Stimulated activated naive B cell treated with anti-CD40 and anti-IgM and Interleukin-4, amounts not matched to agents 10 μg/mL and 1 μg/mL and 100 μg/mL, for 72 hours (primary cell): ENCODE measurements at regions not wholly inside any gene's neighbourhood (a gene's known extent, or its start where the extent isn't known, plus 50 kb on each side); places are given as distances from the start of the nearest gene placed in this dataset.

Source experiments
- ATAC-seq, 2 donors: fragments of 150-1000 bp; cut with Tn5 transposase; replicated peaks; 2 replicates each; pipeline ENCODE4 v1.10.0; 2021; ENCODE audit warnings: moderate library complexity in 1 of 2
- DNase-seq: peaks from one replicate; pipeline ENCODE4 v3.0.0; 2021
- H3K27ac Mint-ChIP-seq: one replicate; pipeline ENCODE4 v1.8.0; 2022; ENCODE audit warnings: mild to moderate bottlenecking, mixed read lengths
- H3K27me3 Mint-ChIP-seq, 2 donors: one replicate each; pipeline ENCODE4 v1.8.0; 2022; ENCODE audit warnings: mixed read lengths in 2 of 2
- H3K36me3 Mint-ChIP-seq, 2 donors: one replicate each; pipeline ENCODE4 v1.8.0; 2022; ENCODE audit warnings: mixed read lengths in 2 of 2, mild to moderate bottlenecking in 1 of 2
- H3K4me1 Mint-ChIP-seq, 2 donors: one replicate each; pipeline ENCODE4 v1.8.0; 2022; ENCODE audit warnings: mixed read lengths in 2 of 2, mild to moderate bottlenecking in 1 of 2
- H3K4me3 Mint-ChIP-seq, 2 donors: one replicate each; pipeline ENCODE4 v1.8.0; 2022; ENCODE audit warnings: mild to moderate bottlenecking in 2 of 2, mixed read lengths in 2 of 2, moderate library complexity in 1 of 2
- H3K9me3 Mint-ChIP-seq, 2 donors: one replicate each; pipeline ENCODE4 v1.8.0; 2022; ENCODE audit warnings: mixed read lengths in 2 of 2, mild to moderate bottlenecking in 1 of 2

DNA sequence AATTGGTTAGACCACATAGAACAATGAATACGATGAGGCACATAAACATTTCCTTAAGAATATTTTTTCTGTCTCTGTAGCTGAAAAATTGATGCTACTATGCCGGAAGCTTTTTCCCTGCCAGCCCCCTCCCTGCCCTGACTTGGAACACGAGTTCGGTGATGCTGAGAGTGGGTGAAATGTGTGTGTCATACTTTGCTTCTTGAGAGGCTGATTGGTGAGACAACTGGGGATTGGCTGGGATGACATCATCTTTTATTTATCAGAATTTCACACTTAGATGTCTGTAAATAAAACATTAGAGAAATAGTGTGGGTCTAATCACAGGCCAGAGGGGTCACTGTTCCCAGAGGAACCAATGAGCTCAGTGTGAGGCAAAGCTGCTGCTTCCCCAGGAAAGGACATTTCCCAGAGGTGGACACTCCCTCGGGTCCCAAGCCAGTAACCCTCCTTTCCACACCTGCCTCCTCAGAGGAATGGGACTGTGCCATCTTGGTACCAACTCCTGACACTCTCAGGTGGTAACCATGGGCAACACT lies 195.4 kb upstream of the C1orf174 start:
- Mint-ChIP-seq H3K4me3 (no peak overlapping the region), H3K4me1 (no peaks in the 10 kb centered on the region), H3K27me3 (peaks cover 0 to 4% of the 10 kb centered on the region in 2 donors), H3K36me3 (peaks cover 5 to 16% of the 10 kb centered on the region in 2 donors), H3K27ac (no peak overlapping the region), H3K9me3 (peaks cover 18 to 24% of the 10 kb centered on the region in 2 donors)
- DNase-seq (no peak), ATAC-seq (no peak)

DNA sequence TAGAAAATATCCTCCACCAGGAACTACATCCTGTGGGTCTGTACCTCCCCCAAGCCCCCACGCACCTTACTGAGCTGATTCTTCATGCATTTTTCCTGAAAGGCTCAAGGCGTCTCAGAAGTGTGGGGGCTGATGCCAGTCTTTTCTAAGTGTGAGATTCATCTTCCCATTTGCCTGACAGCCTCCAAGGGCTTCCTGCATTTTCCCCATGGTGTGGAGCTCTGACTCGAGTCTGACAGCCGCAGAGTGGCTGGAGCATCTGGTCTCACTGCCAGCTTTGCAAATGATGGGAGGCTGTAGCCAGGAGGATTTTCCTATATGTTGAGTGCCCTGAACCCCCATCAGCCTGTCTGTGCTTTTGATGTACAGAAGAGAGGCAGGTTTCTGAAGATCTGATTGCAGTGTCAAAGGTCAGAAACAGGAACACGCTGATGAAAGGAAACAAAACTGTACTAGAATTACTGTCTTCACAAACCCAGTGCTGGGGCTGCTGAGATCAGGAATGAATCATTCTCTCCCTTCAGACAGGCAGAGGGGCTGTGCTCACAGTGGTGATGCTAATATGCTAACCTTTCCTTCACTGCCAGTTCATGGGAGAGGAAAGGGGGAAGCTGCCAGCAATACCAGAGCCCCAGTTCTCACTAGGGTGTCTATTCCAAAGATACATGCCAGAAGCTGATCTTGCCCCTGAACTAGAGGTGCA lies 201.5 kb upstream of the C1orf174 start:
- DNase-seq: no peak
- no peak overlapping the region for H3K27ac Mint-ChIP-seq
- peaks cover 0 to 4% of the 10 kb centered on the region in 2 donors for H3K36me3 Mint-ChIP-seq
- peaks cover 12 to 13% of the 10 kb centered on the region in 2 donors for H3K27me3 Mint-ChIP-seq
- peak in 1 of 2 donors; percentile 20 for ATAC-seq
- no peaks in the 10 kb centered on the region for H3K4me1 Mint-ChIP-seq
- peaks cover 4% of the 10 kb centered on the region in 2 donors for H3K9me3 Mint-ChIP-seq
- no peak overlapping the region for H3K4me3 Mint-ChIP-seq

- Mint-ChIP-seq H3K27me3 (peaks cover 16 to 27% of the 10 kb centered on the region in 2 donors), H3K9me3 (no peaks in the 10 kb centered on the region), H3K36me3 (no peaks in the 10 kb centered on the region), H3K27ac (no peak overlapping the region), H3K4me1 (no peaks in the 10 kb centered on the region), H3K4me3 (no peak overlapping the region)
- ATAC-seq (no peak), DNase-seq (no peak)
These were observed 205.3 kb upstream of the C1orf174 start for GRCh38 chr1:4105300-4105880.

GRCh38 chr1:4106731-4107130 lies 206.7 kb upstream of the C1orf174 start:
- Mint-ChIP-seq H3K27ac (no peak overlapping the region), H3K4me3 (no peak overlapping the region)
- no peak for DNase-seq

DNA sequence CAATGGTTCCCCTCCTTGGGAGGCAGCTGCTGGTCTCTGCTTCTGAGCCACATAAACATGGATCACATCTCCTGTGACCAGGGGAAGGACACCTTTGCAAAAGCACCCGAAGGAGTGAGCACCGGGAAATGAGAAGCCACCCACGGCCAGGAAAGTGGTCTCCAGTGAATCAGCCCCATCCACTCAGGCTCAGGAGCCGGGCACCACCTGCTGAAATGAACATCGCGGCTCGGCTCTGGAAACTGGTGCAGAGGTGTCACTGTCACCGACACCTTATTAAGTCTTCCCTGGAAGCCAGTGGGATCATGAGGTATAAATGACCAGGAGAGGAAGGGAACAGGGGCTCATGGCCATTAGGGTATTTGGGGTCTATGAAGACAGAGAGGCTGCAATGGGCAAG lies 207.2 kb upstream of the C1orf174 start:
- ATAC-seq (no peak), DNase-seq (no peak)
- no peaks in the 10 kb centered on the region for H3K4me1 Mint-ChIP-seq
- H3K9me3 Mint-ChIP-seq: no peaks in the 10 kb centered on the region
- peak overlapping the region; percentile 42 for H3K27ac Mint-ChIP-seq
- peaks cover 9 to 16% of the 10 kb centered on the region in 2 donors for H3K27me3 Mint-ChIP-seq
- no peaks in the 10 kb centered on the region for H3K36me3 Mint-ChIP-seq
- no peak overlapping the region for H3K4me3 Mint-ChIP-seq

More at GRCh38 chr1:4106731-4107130, 206.7 kb upstream of the C1orf174 start:
- Mint-ChIP-seq H3K27me3 (peaks cover 11 to 16% of the 10 kb centered on the region in 2 donors), H3K4me1 (no peaks in the 10 kb centered on the region), H3K36me3 (no peaks in the 10 kb centered on the region), H3K9me3 (no peaks in the 10 kb centered on the region)
- ATAC-seq: no peak

GRCh38 chr1:4108331-4108730 lies 208.3 kb upstream of the C1orf174 start:
- peaks cover 7 to 16% of the 10 kb centered on the region in 2 donors for H3K27me3 Mint-ChIP-seq
- H3K9me3 Mint-ChIP-seq: peaks cover 0 to 4% of the 10 kb centered on the region in 2 donors
- no peaks in the 10 kb centered on the region for H3K4me1 Mint-ChIP-seq
- no peaks in the 10 kb centered on the region for H3K36me3 Mint-ChIP-seq
- H3K4me3 Mint-ChIP-seq: no peak overlapping the region
- H3K27ac Mint-ChIP-seq: no peak overlapping the region
- DNase-seq (no peak), ATAC-seq (no peak)

- H3K4me1 Mint-ChIP-seq: no peaks in the 10 kb centered on the region
- peaks cover 2 to 7% of the 10 kb centered on the region in 2 donors for H3K9me3 Mint-ChIP-seq
- ATAC-seq (no peak), DNase-seq (no peak)
- peaks cover 7 to 16% of the 10 kb centered on the region in 2 donors for H3K27me3 Mint-ChIP-seq
- no peak overlapping the region for H3K27ac Mint-ChIP-seq
- H3K36me3 Mint-ChIP-seq: peaks cover 0 to 2% of the 10 kb centered on the region in 2 donors
- no peak overlapping the region for H3K4me3 Mint-ChIP-seq
These were observed 208.9 kb upstream of the C1orf174 start for GRCh38 chr1:4108758-4109627.

DNA sequence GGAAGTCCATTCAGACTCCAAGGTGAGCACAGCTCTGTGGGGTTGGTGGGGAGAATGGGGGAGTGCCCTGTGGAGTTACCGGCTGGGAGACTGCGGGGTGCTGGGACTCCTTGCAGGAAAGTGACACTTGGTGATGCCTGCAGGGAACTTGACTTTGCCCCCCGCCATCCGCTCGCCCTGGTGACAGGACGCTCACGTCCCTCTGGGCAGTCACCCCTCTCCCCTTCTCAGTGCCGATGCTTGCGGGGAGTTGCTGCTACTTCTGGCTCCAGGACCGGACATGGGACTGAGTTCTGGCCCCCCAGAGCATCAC lies 209.5 kb upstream of the C1orf174 start:
- ATAC-seq (no peak), DNase-seq (no peak)
- H3K9me3 Mint-ChIP-seq: peaks cover 6 to 10% of the 10 kb centered on the region in 2 donors
- H3K27ac Mint-ChIP-seq: no peak overlapping the region
- no peaks in the 10 kb centered on the region for H3K4me1 Mint-ChIP-seq
- no peak overlapping the region for H3K4me3 Mint-ChIP-seq
- H3K27me3 Mint-ChIP-seq: peaks cover 5 to 16% of the 10 kb centered on the region in 2 donors
- peaks cover 0 to 2% of the 10 kb centered on the region in 2 donors for H3K36me3 Mint-ChIP-seq

GRCh38 chr1:4110888-4111287 lies 210.8 kb upstream of the C1orf174 start:
- Mint-ChIP-seq H3K27ac (no peak overlapping the region), H3K36me3 (peaks cover 0 to 2% of the 10 kb centered on the region in 2 donors), H3K4me3 (no peak overlapping the region), H3K4me1 (no peaks in the 10 kb centered on the region), H3K27me3 (peaks cover 4 to 16% of the 10 kb centered on the region in 2 donors), H3K9me3 (peaks cover 6 to 10% of the 10 kb centered on the region in 2 donors)
- ATAC-seq (no peak), DNase-seq (no peak)

DNA sequence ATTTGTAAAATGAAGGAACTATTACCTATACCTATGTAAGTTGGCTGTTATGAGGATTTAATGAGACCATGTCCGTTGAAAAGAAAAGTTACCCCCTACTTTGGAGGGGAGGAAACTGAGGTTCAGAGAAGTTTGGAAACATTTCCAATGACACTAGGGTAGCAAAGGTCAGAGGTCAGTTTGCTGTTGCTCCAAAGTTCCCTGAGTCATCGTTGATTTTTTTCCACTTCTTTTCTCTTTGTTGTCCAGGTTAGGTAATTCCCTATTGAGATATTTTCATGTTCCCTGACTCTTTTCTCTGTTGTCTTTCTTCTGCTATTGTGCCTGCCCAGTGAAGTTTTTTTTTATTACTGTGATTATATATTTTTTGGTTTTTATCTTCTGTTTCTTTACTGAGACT lies 213.8 kb upstream of the C1orf174 start:
- peaks cover 0 to 2% of the 10 kb centered on the region in 2 donors for H3K36me3 Mint-ChIP-seq
- peaks cover 0 to 2% of the 10 kb centered on the region in 2 donors for H3K4me1 Mint-ChIP-seq
- H3K27me3 Mint-ChIP-seq: peaks cover 7 to 9% of the 10 kb centered on the region in 2 donors
- DNase-seq (no peak), ATAC-seq (no peak)
- no peak overlapping the region for H3K27ac Mint-ChIP-seq
- peaks cover 6 to 10% of the 10 kb centered on the region in 2 donors for H3K9me3 Mint-ChIP-seq
- no peak overlapping the region for H3K4me3 Mint-ChIP-seq

- ATAC-seq (no peak), DNase-seq (no peak)
- H3K9me3 Mint-ChIP-seq: peaks cover 6 to 10% of the 10 kb centered on the region in 2 donors
- H3K4me3 Mint-ChIP-seq: no peak overlapping the region
- peaks cover 4 to 9% of the 10 kb centered on the region in 2 donors for H3K4me1 Mint-ChIP-seq
- peaks cover 0 to 2% of the 10 kb centered on the region in 2 donors for H3K36me3 Mint-ChIP-seq
- H3K27ac Mint-ChIP-seq: no peak overlapping the region
- peaks cover 0 to 9% of the 10 kb centered on the region in 2 donors for H3K27me3 Mint-ChIP-seq
These were observed 215.3 kb upstream of the C1orf174 start for GRCh38 chr1:4115191-4115900.

- no peak overlapping the region for H3K4me3 Mint-ChIP-seq
- peaks cover 6 to 10% of the 10 kb centered on the region in 2 donors for H3K9me3 Mint-ChIP-seq
- peaks cover 4 to 9% of the 10 kb centered on the region in 2 donors for H3K4me1 Mint-ChIP-seq
- DNase-seq: no peak
- ATAC-seq: no peak
- H3K36me3 Mint-ChIP-seq: peaks cover 0 to 2% of the 10 kb centered on the region in 2 donors
- H3K27me3 Mint-ChIP-seq: peaks cover 0 to 14% of the 10 kb centered on the region in 2 donors
- H3K27ac Mint-ChIP-seq: no peak overlapping the region
These were observed 217.1 kb upstream of the C1orf174 start for GRCh38 chr1:4117196-4117595.

- no peak for DNase-seq
- Mint-ChIP-seq H3K4me1 (peaks cover 4 to 9% of the 10 kb centered on the region in 2 donors), H3K9me3 (peaks cover 4 to 5% of the 10 kb centered on the region in 2 donors), H3K27me3 (peaks cover 0 to 14% of the 10 kb centered on the region in 2 donors), H3K4me3 (no peak overlapping the region), H3K27ac (no peak overlapping the region), H3K36me3 (no peaks in the 10 kb centered on the region)
- no peak for ATAC-seq
These were observed 218.9 kb upstream of the C1orf174 start for GRCh38 chr1:4118746-4119515.
